ENCODE measurements at regions not wholly inside any gene's neighbourhood (a gene's known extent, or its start where the extent isn't known, plus 50 kb on each side); places are given as distances from the start of the nearest gene placed in this dataset.

GRCh38 chr22:34462795-34463194 is 542.5 kb upstream of the LARGE1 start:
- no peak for DNase-seq

GRCh38 chr22:34475886-34476285 is 555.6 kb upstream of the LARGE1 start:
- H3K4me1 ChIP-seq, result no peaks in the 10 kb centered on the region
- TF ChIP-seq CTCF (IDR thresholded peaks at IDR 0.05), result no peak
- TF ChIP-seq POLR2A (IDR thresholded peaks at IDR 0.05), result no peak
- no peak overlapping the region for H3K27ac ChIP-seq
- no peak overlapping the region for H3K4me3 ChIP-seq
- no peak for DNase-seq
- H3K27me3 ChIP-seq, result no peaks in the 10 kb centered on the region
- H3K36me3 ChIP-seq (ENCODE audit: low read depth, missing control alignments), result no peaks in the 10 kb centered on the region
- H3K9me3 ChIP-seq, result no peaks in the 10 kb centered on the region
- WGBS, 2 donors, result 74 to 81% methylated on average over 3 of the region's 3 CpGs
- intact Hi-C loops (cut with DNase I; ENCODE audit: low total_unique reads), result no loop called here

More at GRCh38 chr22:34462795-34463194, 542.5 kb upstream of the LARGE1 start:
- intact Hi-C loops (cut with DNase I; ENCODE audit: low total_unique reads), result no loop called here
- H3K27ac ChIP-seq, result no peak overlapping the region
- H3K9me3 ChIP-seq, result no peaks in the 10 kb centered on the region
- 67 to 68% methylated on average over 4 of the region's 4 CpGs for WGBS, 2 donors
- no peaks in the 10 kb centered on the region for H3K36me3 ChIP-seq (ENCODE audit: low read depth, missing control alignments)
- no peak for TF ChIP-seq CTCF (IDR thresholded peaks at IDR 0.05)
- TF ChIP-seq POLR2A (IDR thresholded peaks at IDR 0.05), result no peak
- H3K27me3 ChIP-seq, result no peaks in the 10 kb centered on the region
- H3K4me3 ChIP-seq, result no peak overlapping the region
- H3K4me1 ChIP-seq, result no peaks in the 10 kb centered on the region

GRCh38 chr22:34476762-34477161 is 556.5 kb upstream of the LARGE1 start:
- H3K27ac ChIP-seq, result no peak overlapping the region
- H3K4me3 ChIP-seq, result no peak overlapping the region
- no peaks in the 10 kb centered on the region for H3K4me1 ChIP-seq
- no peaks in the 10 kb centered on the region for H3K27me3 ChIP-seq
- TF ChIP-seq CTCF (IDR thresholded peaks at IDR 0.05), result no peak
- no peak for TF ChIP-seq POLR2A (IDR thresholded peaks at IDR 0.05)
- WGBS, 2 donors, result 93 to 100% methylated on average over 2 of the region's 2 CpGs
- intact Hi-C loops (cut with DNase I; ENCODE audit: low total_unique reads), result no loop called here
- H3K9me3 ChIP-seq, result no peaks in the 10 kb centered on the region
- DNase-seq, result no peak
- no peaks in the 10 kb centered on the region for H3K36me3 ChIP-seq (ENCODE audit: low read depth, missing control alignments)

GRCh38 chr22:34481090-34481489 is 560.8 kb upstream of the LARGE1 start:
- Histone ChIP-seq H3K4me3 (no peak overlapping the region), H3K36me3 (ENCODE audit: low read depth, missing control alignments) (no peaks in the 10 kb centered on the region), H3K27ac (no peak overlapping the region), H3K9me3 (no peaks in the 10 kb centered on the region), H3K4me1 (no peaks in the 10 kb centered on the region), H3K27me3 (no peaks in the 10 kb centered on the region)
- 76 to 93% methylated on average over 3 of the region's 3 CpGs for WGBS, 2 donors
- intact Hi-C loops (cut with DNase I; ENCODE audit: low total_unique reads), result no loop called here
- no peak for TF ChIP-seq CTCF (IDR thresholded peaks at IDR 0.05)
- DNase-seq, result no peak

GRCh38 chr22:34486381-34486780 is 566.1 kb upstream of the LARGE1 start:
- no peaks in the 10 kb centered on the region for H3K27me3 ChIP-seq
- no peak overlapping the region for H3K4me3 ChIP-seq
- H3K27ac ChIP-seq, result no peak overlapping the region
- no peak for DNase-seq
- H3K9me3 ChIP-seq, result no peaks in the 10 kb centered on the region
- TF ChIP-seq CTCF (IDR thresholded peaks at IDR 0.05) (no peak), POLR2A (IDR thresholded peaks at IDR 0.05) (no peak)
- intact Hi-C loops (cut with DNase I; ENCODE audit: low total_unique reads), result no loop called here
- no peaks in the 10 kb centered on the region for H3K36me3 ChIP-seq (ENCODE audit: low read depth, missing control alignments)
- H3K4me1 ChIP-seq, result no peaks in the 10 kb centered on the region
- WGBS, 2 donors, result 87 to 94% methylated on average over 1 of the region's 1 CpG

Data from testis (tissue), 2 donors.